Heart left ventricle (tissue), 13 donors: ENCODE measurements at regions not wholly inside any gene's neighbourhood (a gene's known extent, or its start where the extent isn't known, plus 50 kb on each side); places are given as distances from the start of the nearest gene placed in this dataset.
"Not testable (repeated sequence)": the region's sequence is repeated elsewhere in the genome, so short reads cannot be mapped to it uniquely, and the experiment has no call there.

Experiments
- CTCF ChIP-seq, 12 donors: fragments of 200-600 bp; sonication (generic) in 4 of 12; IDR thresholded peaks; one replicate each; pipeline versions ENCODE4 v1.5.0 to v1.8.0; 2018 to 2022; ENCODE audit warnings: antibody characterized with exemption in 12 of 12, mild to moderate bottlenecking in 5 of 12
- POLR2A ChIP-seq, 2 donors: fragments of 450-650 bp; IDR thresholded peaks; one replicate each; pipeline ENCODE4 v1.6.1; 2017; ENCODE audit warnings: antibody characterized with exemption in 2 of 2, mild to moderate bottlenecking in 2 of 2, moderate library complexity in 2 of 2
- donor health status: ischemic (EF 13 %, LVEDD 7.1; RV severe dilation, severe dysfunction).
- donor health status: DM: no; HTN: yes; CAD: no.
- donor health status: DM: no; HTN: no; CAD: no.
- donor health status: ischemic (EF 25% LVEDD 6.9; RV normal size, moderate dysfunction).
- donor health status: ischemic (EF 25% LVEDD 5.7; RV mildly dilated, moderate dysfunction).
- donor health status: ischemic (EF 35%, LVEDD 5.7; RV mildly dilated, moderate dysfunction).
- donor health status: nonischemic (EF 11% LVEDD 7.7; RV severe dilation, severe dysfunction).
- donor health status: DM: yes; HTN: yes; CAD: no.
- donor health status: PGD.
- donor health status: ischemic (EF 29% LVEDD 5.4; RV normal size, mild dysfunction).
- donor health status: nonischemic (EF 23%, LVEDD 6.1; RV moderate dilation, normal function).

GRCh38 chr20:25855451-25856156, 159.0 kb upstream of the ZNF337 start:
- TF ChIP-seq CTCF, POLR2A (IDR thresholded peaks at IDR 0.05): not testable (repeated sequence)
